ENCODE measurements at regions not wholly inside any gene's neighbourhood (a gene's known extent, or its start where the extent isn't known, plus 50 kb on each side); places are given as distances from the start of the nearest gene placed in this dataset.

DNA sequence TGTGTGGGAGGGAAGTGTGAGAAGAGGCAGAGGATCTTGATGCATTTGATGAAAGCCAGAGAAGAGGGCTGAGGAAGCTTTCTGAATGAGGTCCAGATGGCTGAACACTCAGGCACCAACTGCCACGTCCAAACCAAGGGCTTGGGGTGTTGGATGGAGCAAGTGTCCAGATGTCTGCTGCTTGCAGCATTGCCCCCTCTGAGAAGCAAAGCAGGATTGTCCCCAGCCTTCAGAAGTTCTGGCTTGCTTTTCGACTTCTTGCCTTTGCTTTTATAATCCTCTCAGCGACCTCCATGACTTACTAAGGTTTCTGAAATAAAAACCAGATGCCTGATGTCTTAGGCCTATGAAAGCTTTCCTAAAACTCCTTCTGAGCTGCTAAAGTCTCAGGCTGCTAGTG is 182.5 kb downstream of the HUNK start:
- Mint-ChIP-seq H3K4me1 (peaks cover 17% of the 10 kb centered on the region), H3K36me3 (ENCODE audit: low read depth) (peaks cover 5% of the 10 kb centered on the region), H3K4me3 (no peak overlapping the region), H3K27ac (peak overlapping the region; percentile 66 to 91 (median 75)), H3K9me3 (peaks cover 29% of the 10 kb centered on the region), H3K27me3 (ENCODE audit: low read depth) (no peaks in the 10 kb centered on the region)
- no peak for TF ChIP-seq CTCF (IDR thresholded peaks at IDR 0.05; ENCODE audit: unreplicated experiment in 3 of 3)
